GM19455 (cell line): ENCODE measurements at regions not wholly inside any gene's neighbourhood (a gene's known extent, or its start where the extent isn't known, plus 50 kb on each side); places are given as distances from the start of the nearest gene placed in this dataset.
"Not testable (repeated sequence)": the region's sequence is repeated elsewhere in the genome, so short reads cannot be mapped to it uniquely, and the experiment has no call there.

Experiments
- ATAC-seq: cut with Tn5 transposase; IDR thresholded peaks from one replicate; pipeline ENCODE4 v1.9.1; 2021; ENCODE audit not compliant: unreplicated experiment

DNA sequence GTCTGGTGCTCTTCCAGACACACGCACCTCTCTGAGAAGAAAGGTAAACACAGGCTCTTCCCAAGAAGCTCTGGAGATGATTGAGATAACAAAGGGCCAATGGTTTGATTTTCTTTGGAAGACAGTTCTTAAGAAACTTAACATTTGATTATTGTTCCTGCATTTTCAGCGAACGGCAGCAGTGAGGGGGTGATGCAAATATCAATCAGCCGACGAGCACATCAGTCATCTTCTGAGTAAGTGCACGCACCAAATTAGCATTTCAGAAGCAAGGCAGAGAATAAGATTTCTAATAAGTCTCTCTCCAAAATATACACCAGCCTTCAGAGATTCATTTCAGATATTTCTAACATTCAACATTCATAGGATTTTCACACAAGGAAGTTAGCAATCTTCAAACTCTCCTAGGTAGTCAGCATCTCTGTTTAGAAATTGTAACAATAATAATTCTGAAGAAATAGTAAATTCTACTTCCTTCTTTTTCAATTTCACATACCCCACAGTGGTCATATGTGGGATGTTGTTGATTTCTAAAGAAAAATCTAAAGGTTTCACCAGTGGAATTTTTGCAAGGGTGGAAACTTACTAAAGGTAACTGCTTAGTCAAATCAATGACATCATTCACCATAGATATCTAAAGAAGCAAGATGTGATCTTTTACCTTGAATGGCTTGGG is 250.3 kb downstream of the SEC61B start:
- ATAC-seq: no peak

DNA sequence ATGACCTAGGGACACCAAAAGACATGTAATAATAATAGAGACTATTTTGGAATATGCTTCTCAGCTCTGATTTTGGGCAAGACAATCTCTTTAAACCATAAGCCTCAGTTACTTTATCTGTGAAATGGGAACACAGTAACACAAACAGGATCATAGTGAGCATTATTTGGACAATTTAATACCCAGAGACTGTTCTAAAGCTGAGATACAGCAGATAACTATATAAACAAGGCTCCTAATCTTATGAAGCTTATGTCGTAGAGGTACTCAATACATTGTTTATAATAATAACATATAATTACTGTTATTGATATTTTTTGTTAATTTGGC is 250.8 kb downstream of the SEC61B start:
- no peak for ATAC-seq

DNA sequence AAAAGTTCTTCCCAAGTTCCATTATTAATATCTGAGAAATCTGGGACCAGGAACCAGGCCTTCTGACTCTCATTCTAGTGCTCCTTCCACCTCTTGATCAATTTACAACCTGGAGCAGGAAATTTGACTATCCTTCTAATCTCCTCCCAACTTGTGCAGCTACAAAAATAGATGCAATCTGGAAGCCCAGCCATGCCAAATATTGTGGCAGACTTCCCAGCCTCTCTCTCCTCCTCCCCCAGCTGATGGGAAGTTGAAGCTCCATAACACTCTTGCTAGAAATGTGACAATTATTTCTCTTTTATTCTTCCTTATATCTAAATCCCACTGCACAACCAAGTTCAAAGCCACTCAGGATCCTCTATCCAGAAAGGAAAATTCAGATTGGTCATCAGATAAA is 252.1 kb downstream of the SEC61B start:
- no peak for ATAC-seq

DNA sequence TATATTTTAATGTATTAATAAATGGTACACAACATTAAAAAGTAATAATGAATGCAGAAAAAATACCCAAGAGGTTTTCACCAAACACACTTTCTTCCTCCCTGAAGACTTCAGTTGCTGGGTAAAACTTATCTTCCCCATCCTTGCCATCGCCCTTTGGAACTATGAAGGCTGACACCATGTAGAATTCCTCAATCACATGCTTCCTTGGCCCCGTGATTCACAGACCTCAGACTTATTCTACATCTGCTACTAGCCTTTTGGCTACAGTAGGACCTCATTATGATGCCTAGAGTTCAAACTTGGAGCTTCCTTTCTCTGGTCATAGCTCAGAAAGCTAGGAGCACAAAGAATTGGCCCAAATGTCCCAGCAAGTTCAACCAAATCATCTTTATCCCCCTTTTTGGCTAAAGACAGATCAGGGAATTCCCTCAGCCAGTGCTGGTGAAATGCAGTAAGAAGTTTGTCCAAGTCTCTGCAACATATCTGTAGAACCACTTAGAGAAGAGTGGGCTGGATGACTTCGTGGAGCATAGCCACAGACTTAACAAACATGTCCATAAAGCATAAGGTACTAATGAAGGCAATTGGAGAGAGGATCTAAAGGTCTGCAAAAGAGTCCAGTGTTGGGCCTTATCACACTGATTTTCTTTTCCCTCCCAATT is 253.5 kb downstream of the SEC61B start:
- no peak for ATAC-seq

DNA sequence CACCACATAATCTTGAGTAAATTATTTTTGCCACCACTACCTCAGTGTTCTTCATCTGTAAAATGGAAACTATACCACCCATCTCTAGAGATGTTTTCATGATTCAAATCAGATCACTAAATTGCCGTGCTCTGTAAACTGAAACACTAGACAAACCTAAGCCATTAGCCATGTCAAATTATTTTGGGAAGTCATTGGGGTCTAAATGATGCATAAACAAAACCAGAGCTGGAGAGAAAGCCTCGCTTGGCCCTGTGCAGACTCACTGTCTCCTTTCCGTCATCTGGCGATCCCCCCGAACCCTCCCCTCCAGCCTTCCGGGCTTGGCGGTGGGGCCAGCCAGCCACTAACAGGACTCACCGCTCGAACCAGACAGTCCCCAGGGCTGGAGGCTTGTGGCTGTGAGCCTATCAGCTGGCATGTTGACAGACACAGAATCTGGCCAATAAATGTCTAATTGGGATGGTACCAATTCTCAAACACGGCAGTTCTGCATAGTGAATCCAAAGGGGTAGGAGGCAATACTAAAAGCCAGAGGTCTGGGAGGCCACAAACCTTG is 256.5 kb downstream of the SEC61B start:
- no peak for ATAC-seq

DNA sequence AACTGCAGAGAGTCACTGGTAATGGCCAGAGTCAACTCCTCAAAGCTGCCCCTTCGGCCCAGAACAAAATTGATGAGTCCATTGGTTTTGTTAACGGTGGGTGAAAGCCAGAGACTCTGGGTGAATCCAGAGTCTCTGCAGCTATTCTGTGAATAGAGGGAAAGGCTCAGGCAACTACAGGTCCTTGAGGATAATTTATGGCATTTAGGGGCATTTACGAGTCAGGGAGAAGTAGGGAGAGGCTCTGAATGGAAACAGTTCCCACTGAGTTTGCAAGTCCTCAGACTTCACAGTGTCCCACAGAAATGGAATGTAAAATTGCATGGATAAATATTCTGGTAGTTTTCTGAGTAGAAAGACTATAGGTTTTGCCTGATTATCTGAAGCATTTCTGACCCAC is 257.8 kb downstream of the SEC61B start:
- no peak for ATAC-seq

DNA sequence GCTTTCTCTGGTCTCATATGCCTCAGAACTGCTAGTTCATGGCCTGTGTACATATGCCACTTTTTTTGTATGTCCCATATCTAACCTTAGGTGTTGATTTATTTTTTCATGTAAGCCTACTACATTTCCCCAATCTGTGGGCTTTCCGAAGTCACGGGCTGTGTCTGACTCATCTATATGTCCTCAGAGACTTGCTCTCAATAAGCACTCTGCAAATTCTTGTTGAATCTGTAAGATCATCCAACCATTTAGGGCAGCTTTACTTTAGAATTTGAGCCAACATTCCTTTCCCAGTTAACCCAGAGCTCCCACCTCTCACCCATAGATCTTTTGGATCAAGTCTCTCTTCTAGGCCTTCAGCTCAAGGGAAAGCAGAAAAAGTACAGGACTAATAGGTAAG is 263.4 kb downstream of the SEC61B start:
- no peak for ATAC-seq

DNA sequence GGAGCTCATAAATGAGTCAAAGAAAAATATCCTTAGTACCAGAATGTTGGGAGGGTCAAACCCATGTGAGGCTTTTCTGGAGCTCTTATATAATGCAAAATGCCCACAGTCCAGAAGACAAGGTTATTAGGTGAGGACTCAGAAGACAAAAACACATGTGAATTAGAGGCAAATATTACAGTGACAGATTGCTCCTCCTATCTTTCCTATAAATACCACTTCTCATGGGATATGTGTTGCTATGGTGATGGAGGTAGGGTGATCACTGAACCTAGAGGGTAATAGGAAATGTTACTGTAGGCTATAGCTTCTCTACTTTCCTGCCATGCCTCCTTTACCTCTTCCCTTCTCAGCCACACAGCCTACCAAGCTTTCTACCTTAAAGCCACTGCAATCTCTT is 264.6 kb downstream of the SEC61B start:
- ATAC-seq: no peak

DNA sequence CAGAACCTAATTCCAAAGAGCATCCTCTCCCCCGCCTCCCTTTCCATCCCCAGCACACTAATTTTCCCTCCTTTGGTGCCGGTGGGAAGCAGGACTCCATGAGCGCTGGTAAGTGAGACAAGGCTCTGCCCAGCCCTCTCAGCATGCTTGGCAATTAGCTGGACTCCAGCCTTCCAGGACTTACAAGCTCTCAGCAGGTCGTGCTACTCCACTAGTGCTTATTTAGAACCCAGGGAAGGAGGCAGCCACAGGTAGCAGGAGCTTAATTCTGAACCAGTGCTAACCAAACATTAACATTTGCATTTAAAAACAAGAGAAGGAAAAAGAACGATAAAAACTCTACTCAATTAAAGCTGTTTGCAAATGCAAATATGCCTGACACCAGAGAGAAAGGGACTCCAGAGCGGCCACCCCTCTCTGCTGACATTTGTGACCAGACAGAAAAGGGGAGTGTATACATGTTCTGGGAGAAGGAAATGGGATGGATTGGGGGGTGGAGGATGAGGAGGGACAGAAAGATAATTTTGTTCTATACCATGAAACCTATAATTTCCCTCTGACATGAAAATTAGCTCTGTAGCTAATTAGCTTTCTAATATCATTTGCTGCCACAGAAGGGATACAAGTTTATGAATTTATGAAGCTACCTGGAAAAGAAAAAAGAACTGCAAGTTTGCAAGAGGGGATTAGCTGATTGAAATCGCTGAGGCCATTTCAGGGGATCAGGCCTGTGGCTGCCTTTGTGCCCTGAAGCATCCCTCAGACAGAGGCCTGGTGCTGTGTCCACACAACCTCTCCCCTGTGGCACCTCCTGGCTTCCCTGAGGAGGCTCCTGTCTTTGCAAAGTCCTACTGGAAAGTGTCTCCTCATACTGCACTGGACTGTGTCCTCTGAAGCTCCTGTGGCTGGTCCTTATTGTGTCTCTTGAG is 266.3 kb downstream of the SEC61B start:
- no peak for ATAC-seq

DNA sequence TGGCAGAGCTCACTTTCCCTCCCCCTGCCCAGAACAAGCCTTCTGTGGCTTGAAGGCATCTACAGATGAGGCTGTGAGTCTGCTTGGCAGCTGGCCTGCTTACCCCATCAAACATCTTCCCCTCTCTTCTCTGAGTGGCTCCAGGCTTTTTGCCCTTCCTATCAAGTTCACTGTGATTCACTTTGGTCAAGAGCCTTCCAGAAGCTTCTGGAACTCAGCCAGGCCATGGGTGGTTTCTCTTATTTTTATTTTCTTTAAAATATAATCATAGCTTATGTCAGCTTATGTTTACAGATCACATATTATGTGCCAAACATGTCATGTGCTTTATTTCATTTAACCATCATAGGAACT is 267.0 kb downstream of the SEC61B start:
- no peak for ATAC-seq

DNA sequence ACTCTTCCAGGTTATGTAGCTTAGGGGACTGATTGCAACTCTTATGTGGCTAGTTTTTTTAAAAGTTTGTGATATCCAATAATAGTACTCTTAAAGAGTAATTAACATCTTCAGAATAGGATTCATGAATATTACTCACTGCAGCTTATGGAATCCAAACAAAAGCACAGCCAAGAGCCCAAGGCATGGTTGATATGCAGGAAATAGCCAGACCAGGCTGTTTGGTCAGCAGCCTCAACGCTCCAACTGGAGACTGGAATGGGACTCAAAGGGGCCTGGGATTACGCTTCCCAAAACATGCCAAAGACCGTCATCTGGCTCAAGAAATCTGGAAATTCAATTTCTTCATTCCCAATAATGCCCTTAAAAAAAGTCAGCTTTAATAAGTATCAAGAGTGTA is 268.6 kb downstream of the SEC61B start:
- no peak for ATAC-seq

DNA sequence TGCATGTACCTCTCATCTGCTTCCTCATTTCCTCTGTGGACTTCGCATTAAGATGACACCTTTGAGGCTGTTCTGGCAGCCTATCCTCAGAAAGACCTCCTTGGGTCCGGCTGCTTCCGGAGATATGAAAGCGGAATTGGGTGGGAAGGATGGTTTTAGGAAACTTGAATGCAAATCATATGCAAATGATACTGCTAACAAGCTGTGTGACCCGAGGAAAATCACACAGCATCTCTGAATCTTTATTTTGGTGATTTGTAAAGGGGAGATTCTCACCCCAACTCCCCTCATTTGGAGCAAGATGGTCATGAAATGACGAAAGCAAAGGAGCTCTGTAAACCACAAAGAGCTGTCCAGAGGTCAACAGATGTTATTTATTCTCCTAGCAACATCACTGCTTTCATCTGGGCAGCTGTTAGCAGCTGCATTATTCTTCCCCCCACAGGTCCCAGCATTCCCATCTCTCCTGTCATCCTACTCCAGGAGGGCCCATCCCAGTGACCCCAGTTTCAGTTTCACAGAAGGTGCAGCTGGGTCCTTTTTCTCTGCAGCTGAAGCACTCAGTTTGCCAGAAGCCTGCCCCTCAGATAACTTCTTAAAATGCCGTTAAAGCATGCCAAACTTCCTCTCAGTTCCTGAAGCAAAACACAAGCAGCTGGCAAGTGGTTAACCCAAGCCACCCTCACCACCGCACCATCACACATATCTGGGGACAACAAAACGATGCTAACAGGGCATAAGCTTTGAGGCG is 269.5 kb downstream of the SEC61B start:
- ATAC-seq: no peak

DNA sequence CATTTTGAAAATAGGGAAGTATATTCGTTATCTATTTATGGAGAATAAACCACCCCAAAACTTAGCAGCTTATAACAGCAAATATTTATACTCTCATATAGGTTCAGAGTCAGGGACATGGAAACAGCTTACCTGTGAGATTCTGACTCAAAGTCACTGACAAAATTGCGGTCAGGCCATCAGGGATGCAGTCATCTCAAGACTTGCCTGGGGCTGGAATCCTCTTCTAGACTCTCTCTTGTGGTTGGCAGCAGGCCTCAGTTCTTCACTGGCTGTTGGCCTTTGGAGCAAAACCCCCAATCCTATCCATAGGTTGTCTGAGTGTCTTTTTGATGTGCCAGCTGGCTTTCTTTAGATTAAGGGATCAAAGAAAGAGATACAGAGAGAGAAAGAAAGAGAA is 275.6 kb downstream of the SEC61B start:
- no peak for ATAC-seq

DNA sequence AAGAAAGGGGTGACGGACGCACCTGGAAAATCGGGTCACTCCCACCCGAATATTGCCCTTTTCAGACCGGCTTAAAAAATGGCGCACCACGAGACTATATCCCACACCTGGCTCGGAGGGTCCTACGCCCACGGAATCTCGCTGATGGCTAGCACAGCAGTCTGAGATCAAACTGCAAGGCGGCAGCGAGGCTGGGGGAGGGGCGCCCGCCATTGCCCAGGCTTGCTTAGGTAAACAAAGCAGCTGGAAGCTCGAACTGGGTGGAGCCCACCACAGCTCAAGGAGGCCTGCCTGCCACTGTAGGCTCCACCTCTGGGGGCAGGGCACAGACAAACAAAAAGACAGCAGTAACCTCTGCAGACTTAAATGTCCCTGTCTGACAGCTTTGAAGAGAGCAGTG is 276.9 kb downstream of the SEC61B start:
- ATAC-seq: not testable (repeated sequence)

DNA sequence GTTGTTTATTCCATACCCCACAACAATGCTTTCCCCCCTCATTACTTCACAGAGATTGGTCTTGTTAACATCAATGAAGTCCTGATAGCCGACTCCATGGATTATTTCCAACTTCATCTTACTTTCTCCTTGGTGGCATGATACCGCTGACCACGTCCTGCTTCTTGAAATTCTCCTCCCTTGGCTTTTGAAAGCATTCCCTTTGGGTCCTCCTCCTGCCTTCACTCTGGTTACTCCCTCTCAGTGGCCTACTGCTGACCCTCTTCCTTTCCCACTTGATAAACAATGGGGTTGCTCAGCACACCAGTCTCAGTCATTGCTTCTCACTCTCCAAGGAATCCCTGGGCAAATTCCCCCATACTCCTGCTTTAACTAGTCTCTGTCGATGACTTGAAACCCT is 283.9 kb downstream of the SEC61B start:
- no peak for ATAC-seq

DNA sequence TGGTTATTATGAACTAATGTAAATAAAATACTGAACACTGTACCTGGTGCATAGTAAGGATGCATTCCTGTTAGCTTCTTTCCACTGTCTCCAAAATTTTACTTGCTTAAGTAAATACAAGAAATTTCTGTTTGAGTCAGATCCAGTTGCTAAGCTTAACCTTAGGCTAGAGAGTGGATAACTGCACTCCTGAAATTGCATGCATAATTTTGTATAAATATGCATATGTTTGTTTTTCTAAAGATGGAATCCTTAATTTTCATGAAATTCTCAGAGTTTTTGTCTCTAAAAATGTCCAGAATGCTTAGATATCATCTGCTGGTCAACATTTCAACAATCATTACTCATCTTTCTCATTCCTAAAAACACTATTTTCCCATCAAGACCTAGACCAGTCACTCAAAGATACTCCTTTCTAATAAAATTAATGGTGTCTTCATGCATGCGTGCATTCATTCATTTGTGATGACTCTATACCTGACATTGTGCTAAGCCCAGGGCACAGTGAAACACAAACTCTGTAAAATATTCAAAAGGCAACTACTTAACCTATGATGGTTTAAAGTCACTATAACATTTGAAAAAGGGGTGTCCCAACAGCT is 284.8 kb downstream of the SEC61B start:
- ATAC-seq: no peak

DNA sequence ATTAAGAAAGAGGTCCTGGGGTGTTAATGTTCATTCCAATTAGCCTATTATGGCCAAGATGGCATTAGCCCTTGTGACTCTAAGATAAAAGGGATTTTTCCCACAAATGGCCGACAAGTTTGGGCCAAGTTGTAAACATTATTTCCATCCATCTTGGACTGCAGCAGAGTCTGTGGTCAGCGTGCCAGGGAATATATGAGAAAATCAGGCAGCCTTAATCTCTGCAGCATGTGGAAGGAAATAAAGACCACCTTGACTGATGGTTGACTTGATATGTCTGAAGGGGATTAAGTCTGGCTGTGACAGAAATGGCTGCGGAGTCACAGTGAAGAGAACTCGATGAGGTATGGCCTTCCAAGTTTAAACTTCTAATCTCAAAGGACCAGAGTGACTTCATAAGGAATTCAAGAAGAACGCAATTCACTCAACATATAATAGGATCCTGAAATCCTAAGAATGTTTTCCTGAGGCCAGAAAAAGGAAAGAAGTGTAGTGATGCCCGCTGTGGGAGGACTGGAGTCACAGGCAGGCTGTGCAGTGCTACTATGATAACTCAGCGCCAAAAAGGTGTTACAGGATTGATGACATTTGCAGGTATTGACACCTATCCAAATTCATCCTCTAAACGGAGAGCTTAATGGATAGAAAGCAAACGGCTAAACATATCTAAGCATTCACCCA is 287.1 kb downstream of the SEC61B start:
- no peak for ATAC-seq

DNA sequence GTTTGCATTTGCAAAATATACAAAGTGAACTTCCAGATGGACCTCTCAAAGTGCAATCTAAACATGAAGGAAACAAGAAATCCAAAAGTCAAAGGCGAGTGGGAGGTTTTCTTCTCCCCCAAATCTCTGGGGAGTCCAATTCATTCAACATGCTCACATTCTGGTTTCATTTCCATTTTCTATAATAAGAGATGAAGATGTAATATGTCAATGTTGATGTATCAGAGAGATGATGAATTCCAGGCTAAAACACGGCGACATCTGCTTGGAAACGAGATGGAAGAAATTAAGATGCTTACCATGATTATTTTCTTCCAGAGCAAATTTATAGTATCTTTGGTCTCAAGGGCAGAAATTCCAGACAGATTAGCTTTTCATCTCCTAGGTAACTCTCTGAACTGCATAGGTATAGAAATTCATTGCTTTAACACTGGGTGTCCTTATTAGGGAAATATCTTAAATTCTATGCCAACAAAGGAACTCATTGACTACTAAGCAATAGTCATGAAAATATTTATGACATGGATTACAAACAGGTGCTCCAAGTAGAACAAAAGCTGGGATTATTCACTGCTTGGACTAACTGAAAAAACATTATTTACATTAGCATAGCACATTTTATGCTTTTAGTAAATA is 287.9 kb downstream of the SEC61B start:
- ATAC-seq: no peak

DNA sequence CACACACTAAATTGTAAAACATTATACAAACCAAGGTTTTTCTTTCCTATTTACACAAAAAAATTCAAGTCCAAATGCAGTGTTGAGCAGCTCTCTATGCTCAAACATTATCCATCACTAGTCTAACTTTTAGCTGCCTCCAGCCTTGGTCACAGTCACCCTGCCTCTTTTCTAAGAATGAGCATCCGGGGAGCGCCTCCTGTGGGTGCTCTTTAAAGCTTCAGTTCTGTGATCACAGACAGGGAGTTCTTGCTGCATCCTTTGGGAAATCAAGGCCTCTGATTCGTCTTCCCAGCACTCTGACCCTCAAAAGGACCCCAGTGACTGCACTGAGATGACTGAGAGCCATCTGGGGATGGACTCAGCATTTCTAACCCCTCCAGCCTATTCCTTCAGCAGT is 289.6 kb downstream of the SEC61B start:
- no peak for ATAC-seq
